C4-2B (cell line): ENCODE measurements at regions not wholly inside any gene's neighbourhood (a gene's known extent, or its start where the extent isn't known, plus 50 kb on each side); places are given as distances from the start of the nearest gene placed in this dataset.

ENCODE experiments used
- ZFX ChIP-seq: fragments of 450-650 bp; IDR thresholded peaks from 2 replicates; pipeline ENCODE4 v1.6.1; 2017
- TF ChIP-seq, protein P1 (sequence below): fragments of 450-650 bp; conservative IDR thresholded peaks from 2 replicates; pipeline ENCODE4 v1.5.1; 2017; ENCODE audit warnings: mild to moderate bottlenecking

DNA sequence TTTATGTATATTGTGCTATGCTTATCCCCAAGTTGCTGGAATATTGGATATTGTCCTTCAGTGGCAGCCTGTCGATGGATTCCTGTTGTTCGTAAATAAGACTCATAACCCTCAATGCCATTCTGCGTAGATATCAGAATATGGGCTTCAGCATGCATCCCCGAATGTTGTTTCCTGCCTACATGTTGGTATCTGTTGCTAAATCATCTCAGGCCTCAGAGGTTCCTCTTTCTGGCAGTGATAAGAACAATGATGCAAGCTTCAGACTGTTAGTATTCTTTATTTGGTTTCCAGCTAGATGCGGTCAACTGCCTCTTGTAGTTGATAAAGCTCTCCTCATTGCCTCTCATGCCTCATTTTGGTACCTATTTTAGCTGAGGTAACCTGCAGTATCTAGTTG lies 2082.6 kb downstream of the MRPL39 start:
- TF ChIP-seq, protein P1, sequence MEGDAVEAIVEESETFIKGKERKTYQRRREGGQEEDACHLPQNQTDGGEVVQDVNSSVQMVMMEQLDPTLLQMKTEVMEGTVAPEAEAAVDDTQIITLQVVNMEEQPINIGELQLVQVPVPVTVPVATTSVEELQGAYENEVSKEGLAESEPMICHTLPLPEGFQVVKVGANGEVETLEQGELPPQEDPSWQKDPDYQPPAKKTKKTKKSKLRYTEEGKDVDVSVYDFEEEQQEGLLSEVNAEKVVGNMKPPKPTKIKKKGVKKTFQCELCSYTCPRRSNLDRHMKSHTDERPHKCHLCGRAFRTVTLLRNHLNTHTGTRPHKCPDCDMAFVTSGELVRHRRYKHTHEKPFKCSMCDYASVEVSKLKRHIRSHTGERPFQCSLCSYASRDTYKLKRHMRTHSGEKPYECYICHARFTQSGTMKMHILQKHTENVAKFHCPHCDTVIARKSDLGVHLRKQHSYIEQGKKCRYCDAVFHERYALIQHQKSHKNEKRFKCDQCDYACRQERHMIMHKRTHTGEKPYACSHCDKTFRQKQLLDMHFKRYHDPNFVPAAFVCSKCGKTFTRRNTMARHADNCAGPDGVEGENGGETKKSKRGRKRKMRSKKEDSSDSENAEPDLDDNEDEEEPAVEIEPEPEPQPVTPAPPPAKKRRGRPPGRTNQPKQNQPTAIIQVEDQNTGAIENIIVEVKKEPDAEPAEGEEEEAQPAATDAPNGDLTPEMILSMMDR, result no peak
- no peak for TF ChIP-seq ZFX
